Renal cortical epithelial cell (primary cell): ENCODE measurements at regions not wholly inside any gene's neighbourhood (a gene's known extent, or its start where the extent isn't known, plus 50 kb on each side); places are given as distances from the start of the nearest gene placed in this dataset.

Experiments
- DNase-seq: peaks from one replicate; pipeline ENCODE4 v3.0.0-alpha.2; 2011; ENCODE audit warnings: low read depth

DNA sequence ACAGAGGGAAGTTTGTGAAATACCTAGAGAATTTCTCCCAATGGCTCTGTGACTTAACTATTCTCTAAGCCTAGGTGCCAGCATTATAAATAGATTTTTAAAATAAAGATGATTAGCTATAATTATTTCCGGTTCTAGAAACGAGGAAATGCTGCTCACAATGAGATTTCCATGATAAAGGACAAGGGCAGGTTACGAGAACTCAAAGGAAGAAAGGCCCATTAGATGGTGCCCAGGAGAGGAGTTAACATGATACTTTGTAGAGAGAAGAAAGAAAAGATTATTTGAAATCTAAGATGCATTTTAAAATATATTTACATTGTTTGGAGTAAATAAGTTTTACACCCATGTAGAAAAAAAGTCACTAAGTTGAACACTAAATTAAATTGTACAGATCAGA lies 538.3 kb upstream of the PTGER4 start:
- no peak for DNase-seq

DNA sequence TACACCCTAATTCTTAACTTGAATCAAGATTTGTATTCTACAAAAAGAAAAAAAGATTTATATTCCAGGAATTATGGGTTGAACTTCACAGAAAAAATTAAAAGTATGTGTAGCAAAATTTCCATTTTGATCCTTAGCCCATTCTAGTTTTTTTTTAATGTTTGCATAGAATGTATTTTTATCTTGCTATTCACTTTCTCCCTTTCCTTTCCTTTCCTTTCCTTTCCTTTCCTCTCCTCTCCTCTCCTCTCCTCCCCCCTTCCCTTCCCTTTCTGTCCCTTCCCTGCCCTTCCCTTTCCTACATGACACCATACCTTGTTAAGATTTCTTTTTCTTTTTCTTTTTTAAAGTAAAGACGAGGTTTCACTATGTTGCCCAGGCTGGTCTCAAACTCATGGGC lies 542.5 kb upstream of the PTGER4 start:
- DNase-seq = no peak

DNA sequence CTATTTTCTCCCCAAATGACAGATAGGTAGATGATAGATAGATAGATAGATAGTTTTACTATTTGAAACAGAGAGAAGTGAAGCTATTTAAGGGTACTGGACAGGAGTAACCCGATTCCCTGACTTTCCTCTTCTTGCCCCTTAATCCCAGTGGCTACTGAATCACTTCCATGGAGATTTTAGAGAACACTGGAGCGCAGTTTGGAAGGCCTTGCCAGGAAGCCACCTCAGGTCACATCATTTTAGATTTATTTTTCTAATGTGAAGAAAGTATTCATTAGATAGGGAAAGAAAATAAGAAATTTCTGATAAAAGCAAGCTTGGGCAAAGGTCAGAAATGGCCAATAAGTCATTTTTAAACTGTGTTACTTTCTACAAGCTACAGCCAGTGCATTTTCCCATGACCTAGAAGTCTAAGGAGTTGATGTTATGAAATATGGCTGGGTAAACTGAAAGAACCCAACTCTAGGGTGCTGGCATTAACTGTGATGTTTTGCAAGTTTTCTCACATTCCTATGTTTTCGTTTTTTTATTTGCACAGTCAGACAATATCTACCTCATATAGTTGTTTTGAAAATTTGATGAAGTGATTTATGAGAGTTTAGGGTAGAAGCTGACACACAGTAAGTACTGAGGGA lies 544.7 kb upstream of the PTGER4 start:
- DNase-seq = no peak

DNA sequence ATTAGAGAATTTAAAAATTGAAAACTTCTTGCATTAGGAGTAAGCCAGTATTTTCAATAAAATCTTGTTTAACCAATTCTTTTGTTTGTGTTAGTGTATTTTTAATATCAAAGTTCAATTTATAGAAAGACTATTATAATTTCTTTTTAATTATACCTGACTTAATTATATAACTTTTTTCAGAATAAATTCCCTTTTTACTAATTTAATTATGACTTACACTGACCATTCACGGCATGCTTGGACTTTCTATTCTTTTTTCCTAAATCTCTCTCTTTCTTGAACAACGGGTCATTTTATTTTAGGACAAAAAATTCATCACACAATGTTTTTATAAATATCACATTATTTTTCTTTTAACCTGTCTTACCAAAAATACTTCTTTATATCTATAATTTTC lies 555.3 kb upstream of the PTGER4 start:
- no peak for DNase-seq

DNA sequence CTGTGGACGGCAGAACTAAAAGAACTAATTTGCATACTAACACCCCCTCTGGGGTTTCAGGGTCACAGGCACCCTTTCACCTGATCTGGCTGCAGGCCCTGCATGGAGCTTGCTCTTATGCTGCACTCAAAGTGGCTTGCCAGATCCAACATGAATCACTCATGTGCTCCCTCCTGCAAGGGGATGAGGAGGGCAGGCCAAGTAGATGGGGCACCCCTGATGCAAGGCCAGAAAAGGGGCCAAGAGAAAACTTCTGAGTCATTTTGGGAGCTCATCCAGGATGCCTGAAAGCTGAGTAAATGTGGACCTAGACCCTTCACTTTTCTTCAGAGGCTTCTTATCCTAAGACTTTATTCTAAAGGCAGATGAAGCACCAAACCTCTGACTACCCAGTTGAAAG lies 558.5 kb upstream of the PTGER4 start:
- DNase-seq = no peak

DNA sequence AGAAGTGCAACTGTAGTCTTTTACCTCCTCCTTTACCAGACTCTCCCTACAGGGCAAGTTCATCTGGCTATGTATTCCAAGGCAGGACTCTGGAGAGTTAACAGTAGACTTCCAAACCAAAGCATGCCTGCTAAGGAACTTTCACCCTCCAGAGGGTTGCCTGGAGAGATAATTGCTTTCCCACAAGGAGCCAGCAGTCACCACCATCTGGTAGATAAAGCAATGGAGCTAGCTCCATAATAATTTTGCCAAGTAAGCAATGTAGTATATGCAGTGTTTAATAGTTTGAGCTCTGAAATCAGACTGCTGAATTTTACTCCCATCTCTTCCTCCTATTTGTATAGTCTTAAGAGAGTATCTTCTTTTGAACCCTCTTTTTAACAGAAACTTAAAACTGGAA lies 566.8 kb upstream of the PTGER4 start:
- DNase-seq = no peak

DNA sequence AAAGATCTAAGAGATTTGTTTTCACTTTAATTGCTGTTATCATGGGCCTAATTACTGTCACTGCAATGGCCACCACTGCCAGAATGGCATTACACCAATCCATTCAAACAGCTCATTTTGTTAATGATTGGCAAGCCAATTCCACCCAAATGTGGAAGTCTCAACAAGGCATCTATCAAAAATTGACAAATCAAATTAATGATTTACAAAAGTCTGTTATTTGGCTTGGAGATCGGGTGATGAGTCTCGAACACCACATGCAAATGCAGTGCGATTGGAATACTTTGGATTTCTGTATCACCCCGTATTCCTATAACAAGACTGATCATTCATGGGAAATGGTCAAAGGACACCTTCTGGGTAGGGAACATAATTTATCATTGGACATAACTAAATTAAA lies 568.7 kb upstream of the PTGER4 start:
- DNase-seq = peak; percentile 63

DNA sequence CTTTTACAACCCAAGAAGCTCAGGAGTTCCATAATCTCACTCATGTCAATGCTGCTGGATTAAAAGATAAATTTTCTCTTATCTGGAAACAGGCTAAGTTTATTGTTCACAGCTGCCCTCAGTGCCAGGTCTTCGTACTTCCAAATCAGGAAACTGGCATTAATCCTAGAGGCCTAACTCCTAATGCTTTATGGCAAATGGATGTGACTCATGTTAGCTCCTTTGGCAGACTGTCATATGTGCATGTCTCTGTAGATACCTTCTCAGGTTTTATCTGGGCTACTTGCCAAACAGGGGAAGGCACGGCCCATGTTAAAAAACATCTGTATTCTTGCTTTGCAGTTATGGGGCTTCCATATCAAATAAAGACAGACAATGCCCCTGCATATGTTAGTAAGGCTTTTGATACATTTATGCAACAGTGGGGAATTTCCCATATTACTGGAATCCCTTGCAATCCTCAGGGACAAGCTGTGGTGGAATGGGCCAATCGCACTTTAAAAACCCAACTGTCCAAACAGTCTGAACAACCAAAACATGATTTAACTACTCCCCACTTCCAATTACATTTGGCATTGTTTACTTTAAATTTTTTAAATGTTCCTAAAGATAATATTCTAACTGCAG lies 570.8 kb upstream of the PTGER4 start:
- peak; percentile 57 for DNase-seq

DNA sequence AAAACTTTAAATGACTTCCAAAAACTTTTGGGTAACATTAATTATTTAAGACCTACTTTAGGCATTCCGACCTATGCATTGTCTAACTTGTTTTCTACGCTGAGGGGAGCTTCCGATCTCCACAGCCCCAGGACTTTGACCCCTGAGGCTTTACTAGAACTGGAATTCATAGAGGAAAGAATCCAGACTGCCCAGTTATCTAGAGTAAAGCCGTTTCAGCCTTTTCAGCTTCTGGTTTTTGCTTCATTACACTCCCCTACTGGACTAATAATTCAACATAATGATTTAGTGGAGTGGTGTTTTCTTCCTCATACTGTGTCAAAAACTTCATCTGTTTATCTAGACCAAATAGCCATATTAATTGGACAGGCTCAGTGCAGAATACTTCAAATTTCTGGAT lies 571.9 kb upstream of the PTGER4 start:
- peak; percentile 19 for DNase-seq

DNA sequence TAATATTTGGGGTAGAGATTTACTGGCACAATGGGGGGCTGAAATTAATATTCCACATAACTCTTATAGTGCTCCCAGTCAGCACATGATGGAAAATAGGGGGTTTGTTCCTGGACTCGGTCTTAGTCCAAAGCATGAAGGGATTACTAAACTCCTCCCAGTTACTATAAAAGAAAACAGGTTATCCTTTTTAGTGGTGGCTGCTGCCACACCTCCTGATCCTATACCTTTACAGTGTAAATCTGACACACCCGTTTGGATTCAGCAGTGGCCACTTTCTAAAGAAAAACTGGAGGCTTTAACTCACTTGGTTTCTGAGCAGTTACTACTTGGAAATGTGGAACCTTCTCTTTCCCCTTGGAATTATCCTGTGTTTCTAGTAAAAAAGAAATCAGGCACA lies 572.9 kb upstream of the PTGER4 start:
- DNase-seq = no peak

DNA sequence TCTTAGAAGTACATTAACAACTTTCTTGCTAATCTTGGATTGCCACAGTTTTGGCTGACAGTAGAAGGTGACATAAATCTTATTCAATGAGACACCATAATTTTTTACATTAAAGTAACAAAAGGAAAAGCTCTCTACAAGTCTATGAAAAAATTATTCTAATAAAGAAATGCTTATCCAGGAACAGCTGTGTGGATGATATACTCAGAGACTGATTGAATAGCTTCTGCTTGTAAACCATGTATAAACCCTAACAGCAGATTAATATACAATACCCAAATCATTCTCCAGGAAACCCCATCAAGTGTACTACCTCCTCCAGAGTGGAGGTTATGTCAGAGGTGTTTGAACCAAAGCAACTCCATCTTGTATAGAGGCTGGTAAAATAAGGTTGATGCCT lies 581.4 kb upstream of the PTGER4 start:
- no peak for DNase-seq

DNA sequence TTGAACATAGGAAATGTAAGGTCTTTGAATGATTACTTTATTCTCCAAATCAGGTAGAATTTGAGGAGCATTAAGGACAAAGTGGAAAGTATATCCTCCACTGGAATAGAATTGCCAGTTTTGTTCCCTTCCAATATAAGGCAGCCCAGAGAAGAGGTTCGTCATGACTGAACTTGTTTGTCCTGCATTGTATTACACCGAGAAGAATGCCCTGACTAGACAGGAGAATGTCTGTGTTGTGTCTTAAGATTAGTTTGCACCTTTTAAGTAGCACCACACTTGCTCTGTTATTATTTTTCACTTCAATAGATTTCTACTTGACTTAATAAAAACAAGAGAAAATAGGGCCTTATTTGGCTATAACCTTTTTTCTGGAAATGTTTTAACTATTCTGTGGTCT lies 586.2 kb upstream of the PTGER4 start:
- no peak for DNase-seq

DNA sequence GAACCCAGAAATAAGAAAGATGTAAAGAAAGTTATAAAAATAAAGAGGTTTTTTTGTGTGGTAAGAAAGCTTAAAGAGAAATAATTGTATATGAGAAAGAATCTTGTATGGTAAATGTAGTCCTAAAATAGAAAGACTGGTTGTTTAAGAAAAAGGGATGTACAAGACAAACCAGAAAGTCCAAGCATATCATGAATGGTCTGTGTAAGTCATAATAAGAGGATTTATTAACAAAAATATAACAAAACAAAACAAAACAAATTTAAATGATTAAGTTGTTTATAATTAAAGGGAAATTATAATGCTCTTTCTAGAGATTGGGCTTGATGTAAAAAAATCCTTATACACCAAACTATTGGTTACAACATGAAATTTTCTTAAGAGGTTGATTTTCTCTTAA lies 590.4 kb upstream of the PTGER4 start:
- DNase-seq = no peak

DNA sequence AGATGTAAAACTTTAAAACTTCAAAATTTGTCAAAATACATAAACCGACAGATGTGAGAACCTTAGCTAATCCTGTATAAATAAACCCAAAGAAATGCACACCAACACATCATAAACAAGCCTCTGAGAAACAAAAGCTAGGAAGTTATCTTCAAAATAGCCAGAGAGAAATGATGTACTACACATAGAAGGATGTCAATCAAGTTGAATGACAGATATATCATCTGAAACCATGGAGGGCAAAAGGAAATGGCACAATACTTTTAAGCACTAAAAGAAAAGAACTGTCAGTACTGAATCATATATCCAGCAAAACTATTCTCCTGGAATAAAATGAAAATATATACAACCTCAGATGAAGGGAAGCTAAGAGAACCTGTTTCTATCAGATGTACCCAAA lies 595.1 kb upstream of the PTGER4 start:
- no peak for DNase-seq

DNA sequence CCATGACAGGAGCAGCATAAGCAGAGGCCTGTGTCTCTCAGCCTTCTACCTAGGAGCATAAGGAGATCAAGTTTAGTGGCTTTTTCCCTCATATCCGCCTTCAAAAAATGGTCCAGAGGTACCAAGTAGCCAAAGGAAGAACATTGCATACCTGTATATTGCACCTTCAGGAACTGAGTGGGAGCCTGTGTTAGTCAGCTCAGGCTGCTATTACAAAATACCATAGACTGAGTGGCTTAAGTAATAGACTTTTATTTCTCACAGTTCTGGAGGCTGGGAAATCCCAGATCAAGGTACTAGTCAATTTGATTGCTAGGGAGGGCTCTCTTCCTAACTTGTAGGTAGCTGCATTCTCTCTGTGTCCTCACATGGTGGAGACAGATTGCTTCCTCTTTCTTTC lies 597.4 kb upstream of the PTGER4 start:
- DNase-seq = peak; percentile 44

DNA sequence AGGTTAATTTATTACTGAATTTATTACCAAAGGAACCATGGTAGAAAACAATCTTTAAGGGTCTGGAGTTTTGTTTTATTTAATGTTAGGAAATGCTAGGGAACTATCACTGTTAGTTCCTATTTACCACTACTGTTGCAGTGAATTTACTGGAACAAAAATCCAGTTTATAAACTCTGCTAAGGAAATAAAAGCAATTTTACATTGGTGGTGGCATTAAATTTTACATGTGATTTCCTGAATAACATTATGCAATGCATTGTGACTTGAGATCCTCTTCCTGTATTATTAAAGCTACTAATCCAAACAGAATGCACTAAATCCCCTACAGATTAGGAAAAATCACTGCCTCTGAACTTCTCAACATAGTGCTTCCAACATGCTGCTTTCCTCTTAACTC lies 599.5 kb upstream of the PTGER4 start:
- peak; percentile 67 for DNase-seq

DNA sequence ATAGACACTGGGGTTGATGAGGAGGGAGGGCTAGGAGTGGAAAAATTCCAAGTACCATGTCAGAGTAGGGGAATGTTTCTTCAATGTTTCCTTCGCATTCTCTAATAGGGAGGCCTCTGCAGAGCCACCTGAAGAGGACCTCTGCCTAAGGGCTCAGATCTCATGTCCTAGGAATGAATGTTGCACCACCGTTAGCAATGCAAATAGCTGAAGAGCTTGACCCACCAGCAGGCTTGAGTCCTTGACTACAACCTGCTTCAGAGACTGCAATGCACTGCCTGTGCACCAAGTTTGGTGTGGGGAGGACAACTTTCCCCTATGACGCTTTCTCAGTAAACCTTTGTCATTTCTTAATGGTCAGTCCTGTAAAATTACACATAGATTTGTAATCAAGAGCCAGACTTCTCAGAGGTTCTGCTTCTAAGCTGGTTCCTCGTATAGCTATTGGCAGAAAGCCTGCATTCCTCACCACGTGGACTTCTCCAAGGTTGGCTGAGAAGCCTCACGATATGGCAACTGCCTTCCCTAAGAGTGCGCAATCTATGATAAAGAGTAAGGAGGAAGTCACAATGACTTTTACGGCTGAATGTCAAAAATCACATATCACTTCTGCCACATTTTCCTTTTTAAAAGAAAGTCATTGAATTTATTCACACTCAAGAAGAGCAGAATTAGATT lies 600.7 kb upstream of the PTGER4 start:
- peak; percentile 48 for DNase-seq

DNA sequence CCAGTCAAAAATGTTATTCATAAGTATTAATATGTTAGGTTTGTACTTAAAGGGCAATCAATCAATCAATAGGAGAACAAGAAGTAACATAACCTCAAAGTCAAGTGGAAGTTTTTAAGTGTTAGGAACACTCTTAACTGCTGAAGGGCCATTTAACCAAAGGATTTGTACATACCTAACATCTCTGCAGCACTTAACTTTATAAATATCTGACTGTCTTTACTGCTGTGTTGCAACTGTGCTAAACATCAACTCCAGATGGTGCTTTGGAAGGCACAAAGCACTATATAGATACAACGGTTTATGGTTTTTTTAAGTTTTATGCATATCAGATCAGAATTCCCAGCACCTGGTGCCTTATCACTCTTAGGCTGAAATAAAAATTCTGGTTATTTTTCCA lies 604.9 kb upstream of the PTGER4 start:
- no peak for DNase-seq

DNA sequence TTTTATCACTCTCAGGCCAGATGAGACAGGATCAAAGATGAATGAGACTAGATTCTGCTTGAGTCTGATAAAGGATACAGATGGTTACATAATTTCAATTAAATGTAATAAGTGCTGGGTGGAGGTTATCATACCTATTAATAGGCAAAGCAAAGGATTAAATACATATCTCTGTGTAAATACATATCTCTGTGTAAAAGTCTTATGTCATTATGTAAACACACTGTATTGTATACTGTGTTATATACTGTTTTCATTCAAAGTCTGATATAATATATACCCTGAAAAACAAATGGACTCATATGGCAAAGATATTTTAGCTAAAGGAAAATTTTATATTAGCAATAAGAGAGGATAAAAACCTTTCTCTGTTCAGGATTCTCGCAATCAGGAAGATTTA lies 605.8 kb upstream of the PTGER4 start:
- no peak for DNase-seq

DNA sequence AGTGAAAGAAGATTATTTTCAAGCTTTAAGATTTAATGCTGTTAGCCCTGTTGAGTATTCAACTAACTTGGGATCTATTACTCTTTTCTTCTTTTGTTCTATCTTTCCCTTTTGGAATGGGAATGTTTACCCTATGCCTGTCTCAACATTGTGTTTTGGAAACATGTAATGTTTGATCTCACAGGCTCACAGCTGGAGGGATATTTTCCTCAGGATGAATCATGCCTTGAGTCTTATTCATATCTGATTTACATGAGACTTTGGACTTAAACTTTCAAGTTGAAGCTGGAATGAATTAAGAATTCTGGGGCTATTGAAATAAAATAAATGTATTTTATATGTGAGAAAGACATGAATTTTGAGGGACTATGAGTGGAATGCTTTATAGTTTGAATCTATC lies 607.8 kb upstream of the PTGER4 start:
- DNase-seq = peak; percentile 77

DNA sequence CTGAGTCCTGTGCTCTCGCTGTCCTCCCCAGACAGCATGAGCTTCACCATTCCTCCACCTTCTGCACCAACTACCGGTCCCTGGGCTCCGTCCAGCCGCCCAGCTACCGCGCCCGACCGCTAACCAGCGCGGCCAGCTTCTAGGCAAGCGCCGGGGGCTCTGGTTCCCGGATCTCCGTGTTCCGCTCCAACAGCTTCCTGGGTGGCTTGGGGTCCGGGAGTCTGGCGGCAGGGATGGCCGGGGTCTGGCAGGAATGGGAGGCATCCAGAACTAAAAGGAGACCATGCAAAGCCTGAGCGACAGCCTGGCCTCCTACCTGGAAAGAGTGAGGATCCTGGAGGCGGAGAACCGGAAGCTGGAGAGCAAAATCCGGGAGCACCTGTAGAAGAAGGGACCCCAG lies 613.1 kb upstream of the PTGER4 start:
- no peak for DNase-seq

DNA sequence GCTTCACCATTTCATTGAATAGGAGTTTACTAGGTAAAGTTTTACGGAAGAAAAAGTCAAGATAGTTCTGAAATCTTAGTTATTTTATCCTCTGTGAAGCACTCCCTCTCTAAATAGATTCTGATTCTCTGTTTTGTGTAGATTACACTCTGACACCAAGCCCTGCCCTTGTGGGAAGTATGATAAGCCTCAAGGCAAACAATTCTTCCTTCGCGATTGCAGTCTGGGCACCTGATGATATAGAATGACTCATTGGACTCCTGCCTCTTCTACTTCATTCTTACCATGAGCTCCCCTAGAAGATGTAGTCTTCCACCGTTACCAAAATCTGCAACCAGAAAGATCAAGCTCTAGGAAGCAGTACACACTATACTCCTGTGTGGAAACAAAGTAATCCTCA lies 626.9 kb upstream of the PTGER4 start:
- no peak for DNase-seq

DNA sequence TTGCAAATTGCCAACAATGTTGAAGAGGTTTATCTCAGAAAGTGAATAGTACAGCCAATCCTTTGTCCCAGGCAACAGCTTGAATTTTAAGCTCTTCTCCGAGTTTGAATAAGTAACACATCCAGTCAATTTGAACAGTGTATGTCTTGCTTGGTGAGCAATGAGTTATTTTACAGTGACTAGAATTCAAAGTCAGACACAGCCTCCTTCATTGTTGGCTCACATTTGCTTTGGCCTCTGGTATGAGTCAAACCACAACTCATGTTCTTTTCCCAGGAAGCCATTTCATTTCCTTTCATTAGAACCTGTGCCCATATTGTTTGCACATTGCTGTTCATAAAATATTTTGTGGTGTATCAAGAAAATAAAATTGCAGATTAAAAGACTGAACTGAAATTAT lies 622.0 kb upstream of the DAB2 start:
- peak; percentile 95 for DNase-seq

DNA sequence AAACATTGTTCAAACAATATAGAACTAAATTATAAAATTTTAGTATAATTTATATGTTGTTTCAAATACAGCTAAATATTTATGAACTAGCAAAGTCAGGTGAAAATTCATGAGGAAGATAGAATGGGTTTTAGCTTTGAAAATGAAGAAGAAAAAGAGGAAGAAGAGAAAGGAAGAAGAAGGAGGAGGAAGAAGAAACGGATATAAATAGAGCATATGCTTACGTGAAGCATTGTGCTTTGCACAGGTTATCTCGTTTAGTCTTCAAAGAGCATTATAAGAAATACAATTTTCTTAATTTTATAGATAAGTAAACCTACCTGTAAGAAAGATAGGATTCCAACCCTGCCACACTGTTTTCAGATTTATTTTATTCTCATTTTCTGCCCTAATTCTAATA lies 620.6 kb upstream of the DAB2 start:
- DNase-seq = no peak
